GM21717 (cell line): ENCODE measurements at regions not wholly inside any gene's neighbourhood (a gene's known extent, or its start where the extent isn't known, plus 50 kb on each side); places are given as distances from the start of the nearest gene placed in this dataset.
"Not testable (repeated sequence)": the region's sequence is repeated elsewhere in the genome, so short reads cannot be mapped to it uniquely, and the experiment has no call there.

Experiments used
- ATAC-seq: cut with Tn5 transposase; IDR thresholded peaks from one replicate; pipeline ENCODE4 v1.9.1; 2021; ENCODE audit warnings: mild to moderate bottlenecking, moderate library complexity; ENCODE audit not compliant: unreplicated experiment

DNA sequence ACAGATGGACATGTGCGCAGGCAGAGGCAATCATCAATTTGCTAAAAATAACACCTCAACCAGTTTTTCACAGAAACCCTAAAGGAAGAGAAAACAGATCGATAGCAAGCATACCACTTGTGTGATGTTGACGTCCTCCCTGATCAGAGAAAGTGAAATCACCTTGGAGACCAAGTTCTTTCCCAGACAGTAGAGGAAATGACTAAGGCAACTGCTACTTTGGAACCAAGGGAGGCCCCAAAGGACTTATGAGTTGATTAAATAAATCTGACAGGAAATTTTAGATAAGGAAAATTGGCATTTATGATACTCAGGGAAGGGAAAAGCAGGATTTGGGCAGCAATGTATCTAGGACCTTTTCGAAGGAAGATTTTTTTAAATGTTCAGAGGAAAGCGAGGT lies 267.1 kb upstream of the ASIC2 start:
- no peak for ATAC-seq

DNA sequence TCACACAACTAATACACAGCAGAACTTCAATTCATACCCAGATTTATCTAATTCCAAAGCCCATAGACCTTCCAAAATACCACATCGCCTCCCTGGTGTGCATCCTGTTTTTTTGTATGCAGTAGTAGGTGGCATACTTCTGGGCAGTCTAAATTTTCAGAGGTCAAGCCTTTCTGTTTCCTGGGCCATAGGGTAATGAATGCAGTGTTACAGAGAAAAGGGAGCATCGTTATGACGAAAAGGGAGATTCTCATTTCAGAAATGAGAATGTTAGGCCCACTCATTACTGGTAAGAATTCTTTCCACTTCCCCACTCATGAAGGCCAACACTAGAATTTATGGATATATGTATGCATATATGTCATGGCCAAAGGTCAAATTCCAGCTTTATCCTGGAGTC lies 267.8 kb upstream of the ASIC2 start:
- no peak for ATAC-seq

DNA sequence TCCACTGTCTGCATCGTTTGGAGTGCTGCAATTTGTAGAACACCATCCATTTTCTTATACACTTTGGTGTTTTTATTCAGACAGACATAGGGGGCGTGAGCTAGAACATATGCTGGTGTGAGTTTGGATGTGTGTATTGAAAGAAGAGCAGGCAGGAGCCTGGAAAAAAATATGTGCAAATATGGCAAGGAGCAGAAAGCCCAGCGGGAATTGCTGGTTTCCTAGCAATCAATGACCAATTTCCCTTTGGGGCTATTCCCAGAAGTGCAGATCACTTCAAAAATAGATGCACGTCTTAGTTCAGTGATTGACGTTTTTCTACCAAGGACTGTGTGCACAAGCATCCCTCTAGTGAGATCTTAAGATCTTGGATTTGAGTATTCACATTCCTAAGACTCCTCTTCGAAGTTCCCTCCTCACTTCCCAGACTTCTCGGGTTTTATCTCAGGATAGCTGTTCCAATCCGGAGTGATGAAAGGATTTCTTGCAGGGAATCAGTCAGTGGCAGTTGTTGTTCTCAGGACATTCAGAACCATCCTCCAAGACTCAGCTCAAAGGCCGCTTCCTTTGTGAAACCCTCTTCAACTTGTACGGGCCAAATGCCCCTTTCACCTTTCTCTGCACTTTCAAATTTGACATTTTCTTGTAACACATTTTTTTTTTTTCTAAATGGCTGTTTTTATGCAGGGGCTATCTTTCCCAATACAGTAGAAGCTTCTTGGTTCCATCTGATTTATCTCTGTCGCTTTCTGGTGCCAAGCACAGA lies 268.7 kb upstream of the ASIC2 start:
- ATAC-seq = no peak

DNA sequence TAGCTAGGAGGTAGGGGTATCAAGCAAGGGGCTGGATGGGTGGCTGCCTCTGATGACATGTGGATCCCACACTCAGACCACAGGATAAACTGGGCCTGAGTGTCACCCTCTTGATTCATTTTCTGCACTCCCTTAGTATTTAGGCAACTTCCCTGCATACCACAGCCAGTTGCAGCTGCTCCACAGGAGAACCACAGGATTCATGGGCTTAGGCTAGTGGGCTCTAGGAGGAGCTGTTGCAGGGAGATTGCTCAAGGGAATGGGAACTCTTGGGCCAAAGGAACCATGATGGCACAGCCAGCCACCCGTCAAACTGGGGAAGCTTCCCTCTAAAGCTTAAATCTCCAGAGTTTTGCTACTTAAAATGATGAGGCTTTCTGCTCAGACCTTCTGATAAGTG lies 269.7 kb upstream of the ASIC2 start:
- ATAC-seq = no peak

DNA sequence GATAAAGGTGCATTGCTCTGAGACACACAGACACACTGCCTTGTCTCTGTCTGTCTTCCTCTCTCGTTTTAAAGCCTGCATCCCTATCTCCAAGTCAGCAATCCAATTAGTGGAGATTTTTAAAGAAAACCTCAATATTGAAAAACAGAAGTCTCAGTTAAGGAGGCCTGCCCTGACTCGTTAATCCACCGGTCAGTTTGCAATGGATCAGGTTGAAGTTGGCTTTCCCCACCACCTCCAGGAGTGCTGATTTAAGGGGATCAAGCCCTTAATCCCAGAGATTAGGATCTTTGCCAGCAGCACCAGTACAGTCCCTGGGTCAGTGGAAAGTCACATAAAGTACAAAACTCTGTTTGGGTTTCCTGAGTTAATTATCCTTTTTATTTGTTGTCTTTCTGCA lies 271.1 kb upstream of the ASIC2 start:
- no peak for ATAC-seq

DNA sequence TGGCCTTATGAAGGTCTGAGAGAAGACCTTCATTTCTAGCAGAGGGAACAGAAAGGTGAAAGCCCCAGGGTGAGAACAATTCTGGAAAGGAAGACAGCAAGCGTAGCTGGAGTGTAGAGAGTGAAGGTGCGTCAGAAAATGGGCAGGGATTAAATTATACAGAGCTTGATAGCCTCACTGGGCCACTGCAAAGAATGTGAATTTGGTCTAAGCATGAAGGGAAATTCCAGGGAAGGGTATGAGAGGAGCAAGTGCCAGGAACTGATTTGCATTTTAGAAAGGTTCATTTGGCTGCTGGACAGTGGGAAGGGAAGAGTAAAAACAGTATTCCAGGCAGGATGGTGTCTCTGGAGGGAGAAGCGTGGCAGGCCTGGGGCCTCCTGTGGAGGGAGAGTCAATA lies 274.1 kb upstream of the ASIC2 start:
- ATAC-seq = no peak

DNA sequence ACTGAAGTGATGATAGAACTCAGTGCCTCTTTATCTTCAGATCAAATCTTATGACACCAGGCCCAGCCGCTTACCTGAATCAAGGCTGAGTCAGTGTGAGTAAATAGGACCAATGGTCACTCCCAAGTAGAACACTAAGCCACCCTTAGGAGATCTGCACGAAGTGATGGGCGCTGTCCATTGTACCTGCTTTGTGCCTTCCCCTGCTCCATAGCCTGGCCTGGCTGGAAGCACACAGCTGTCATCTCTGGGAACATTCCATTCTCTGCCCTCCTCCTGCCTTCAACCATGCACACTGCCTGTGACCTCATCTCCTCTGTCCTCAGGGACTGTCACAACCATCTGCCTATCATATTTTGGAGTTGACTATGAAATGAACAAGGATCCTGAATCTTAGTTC lies 279.5 kb upstream of the ASIC2 start:
- ATAC-seq = no peak

DNA sequence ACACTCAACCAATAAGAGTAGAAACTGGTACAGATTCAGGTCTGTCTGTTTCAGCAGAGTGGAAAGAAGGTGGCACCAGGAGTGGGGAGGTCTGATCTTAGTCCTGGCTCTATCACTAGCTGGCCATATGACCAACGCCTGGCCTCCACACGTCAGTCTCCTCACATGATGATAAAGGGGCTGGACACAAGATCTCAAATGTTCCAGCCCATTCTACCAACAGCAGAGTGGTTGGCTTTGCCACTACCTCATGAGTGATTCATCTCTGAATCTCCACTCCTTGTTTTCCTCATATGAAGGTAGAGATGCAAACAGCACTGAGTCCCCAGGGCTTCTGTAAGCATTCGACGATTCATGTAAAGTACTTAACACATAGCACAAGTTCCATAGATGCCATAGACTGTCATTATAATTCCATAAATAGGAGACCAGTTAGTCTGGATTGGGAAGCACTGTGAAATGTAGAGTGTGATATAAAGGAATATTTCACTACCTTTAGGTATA lies 281.9 kb upstream of the ASIC2 start:
- ATAC-seq = no peak

DNA sequence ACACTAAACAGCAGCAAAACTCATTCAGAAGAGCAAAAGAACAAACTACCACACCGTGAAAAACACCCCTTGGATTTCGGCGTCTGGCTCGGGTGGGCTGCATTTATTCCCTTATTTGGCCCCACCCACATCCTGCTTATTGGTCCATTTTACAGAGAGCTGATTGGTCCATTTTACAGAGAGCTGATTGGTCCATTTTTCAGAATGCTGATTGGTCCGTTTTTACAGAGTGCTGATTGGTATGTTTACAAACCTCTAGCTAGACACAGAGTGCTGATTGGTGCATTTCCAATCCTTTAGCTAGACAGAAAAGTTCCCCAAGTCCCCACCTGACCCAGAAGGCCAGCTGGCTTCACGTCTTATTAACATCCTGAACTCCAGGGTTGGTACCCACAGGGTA lies 286.6 kb upstream of the ASIC2 start:
- ATAC-seq = not testable (repeated sequence)

DNA sequence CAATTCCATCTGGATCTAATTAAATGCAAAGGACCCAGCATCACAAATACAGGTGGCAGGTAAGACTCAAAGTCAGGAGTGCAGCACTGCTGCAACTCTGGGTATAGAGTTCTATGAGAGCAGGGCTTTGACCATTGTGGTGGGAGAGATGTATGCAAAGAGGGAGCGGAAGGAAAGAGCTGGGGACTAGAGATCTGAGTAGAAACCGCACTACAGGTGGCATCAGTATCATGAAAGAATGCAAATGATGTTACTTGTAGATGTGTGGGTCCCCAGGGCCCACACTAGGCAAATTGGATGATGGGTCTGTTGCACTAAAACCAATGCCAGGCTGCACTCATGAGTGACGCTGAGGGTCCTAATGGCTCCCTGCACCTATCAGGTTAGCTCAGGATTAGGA lies 287.1 kb upstream of the ASIC2 start:
- ATAC-seq = no peak

DNA sequence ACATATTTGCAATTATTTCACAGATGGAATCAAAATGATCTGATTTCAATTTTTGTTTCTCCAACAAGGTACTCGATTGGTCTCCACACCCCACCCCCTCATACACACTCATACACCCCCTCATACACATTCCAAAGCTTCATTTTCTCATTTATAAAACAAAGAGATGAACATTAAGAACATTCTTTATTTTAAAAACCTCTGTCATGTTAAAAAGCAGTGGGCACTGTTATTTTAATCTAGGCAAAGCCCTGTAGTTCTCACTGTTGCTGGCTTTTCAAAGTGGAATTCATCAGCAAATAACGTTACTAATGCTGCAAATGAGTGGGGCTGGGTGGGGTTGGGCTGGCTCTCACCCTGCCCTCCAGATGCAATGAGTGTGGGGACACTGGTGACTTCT lies 289.6 kb upstream of the ASIC2 start:
- ATAC-seq = no peak

DNA sequence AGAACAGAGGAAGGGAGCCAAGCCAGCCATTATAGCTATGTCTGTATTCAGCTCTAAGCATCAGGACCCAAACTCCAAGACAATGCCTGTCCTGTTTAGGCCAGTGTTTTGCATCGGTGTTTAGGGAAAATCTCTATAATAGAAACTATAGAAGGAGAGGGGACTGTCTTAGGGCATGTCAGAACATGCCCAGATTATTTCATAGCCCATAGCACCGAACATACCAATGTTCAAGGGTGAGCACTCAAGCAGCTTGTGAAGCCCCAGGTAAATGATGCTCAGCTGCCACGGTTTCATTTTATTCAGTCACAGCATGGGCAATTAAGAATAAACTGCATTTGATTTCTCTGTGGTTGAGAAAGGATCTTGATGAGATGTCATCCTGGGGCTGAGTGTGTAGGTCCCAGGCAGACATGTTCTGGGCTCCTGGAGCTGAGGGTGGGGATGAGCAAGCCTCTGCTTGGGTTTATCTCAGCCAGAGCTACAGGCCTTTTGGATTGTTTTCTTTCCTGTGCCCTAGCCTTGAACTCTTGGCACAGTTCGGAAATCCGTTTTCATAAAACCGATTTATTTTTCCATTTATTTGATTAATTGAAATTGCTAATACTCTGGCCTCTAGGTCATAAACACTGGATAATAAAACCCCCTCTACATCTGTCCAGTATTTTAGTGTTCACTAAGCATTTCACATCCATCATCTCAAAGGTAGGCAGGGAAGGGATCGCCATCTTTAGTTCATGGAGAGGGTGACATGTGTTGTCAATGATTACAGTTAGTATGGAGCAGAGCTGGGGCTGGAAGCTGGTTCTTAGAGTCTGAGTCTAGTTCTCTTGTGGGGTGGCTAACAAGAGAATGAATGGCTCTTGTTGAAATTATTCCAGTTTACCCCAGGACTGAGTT lies 290.7 kb upstream of the ASIC2 start:
- no peak for ATAC-seq

DNA sequence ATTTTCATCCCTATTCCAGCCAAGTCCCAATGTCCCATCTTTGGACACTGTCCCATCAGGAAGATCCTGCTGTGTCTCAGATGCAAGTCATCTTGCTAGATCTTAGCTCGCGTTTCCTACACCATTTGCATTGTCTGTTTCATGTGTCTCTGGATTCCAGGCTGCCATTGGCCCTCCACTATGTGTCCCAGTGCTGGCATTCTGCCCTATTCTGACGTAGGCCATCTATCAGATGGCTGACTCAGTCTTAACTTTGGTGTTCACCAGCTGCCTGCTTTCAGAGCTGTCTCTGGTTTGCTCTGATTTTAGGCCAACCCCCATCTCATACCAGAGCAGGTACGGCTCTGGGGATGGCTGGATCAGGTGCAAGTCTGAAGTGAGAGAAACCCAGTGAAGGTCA lies 300.9 kb upstream of the ASIC2 start:
- no peak for ATAC-seq

DNA sequence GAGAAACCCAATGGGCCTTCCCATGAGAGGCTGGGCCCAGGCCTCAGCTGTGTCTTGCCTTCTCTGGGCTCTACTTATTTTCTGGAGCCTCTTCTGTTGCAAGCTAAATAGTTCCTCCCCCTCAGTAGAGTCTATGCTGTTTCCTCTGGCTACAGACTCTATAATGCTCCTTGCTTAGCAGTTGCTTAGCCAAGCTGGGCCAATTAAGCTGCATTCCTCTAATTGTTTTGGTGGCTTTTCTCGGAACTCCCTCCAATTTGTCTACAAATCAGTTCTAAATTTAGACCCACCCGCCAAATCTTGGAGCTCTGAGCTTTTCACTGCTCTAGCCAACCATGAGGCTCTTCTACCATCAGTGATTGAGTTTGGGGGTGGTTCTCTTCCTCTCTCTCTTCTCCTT lies 302.7 kb upstream of the ASIC2 start:
- no peak for ATAC-seq

DNA sequence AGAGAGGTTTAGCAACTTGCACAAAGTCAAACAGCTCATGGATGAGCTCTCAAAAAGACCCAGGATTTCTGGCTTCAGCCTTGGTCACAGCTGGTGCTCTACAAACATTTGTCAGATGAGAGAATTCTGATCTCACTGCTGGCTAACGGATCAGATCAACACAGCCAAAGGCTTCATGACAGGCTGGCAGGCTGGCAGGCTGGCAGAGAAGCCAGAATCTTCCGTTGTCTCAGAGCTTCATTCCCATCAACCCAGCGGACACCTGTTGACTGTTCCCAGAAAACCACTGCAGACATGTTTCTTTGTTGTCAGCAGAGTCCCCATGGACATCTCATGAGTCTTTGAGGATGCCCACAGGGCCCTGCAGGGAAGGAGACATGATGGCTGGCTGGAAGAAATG lies 303.8 kb upstream of the ASIC2 start:
- ATAC-seq = no peak

DNA sequence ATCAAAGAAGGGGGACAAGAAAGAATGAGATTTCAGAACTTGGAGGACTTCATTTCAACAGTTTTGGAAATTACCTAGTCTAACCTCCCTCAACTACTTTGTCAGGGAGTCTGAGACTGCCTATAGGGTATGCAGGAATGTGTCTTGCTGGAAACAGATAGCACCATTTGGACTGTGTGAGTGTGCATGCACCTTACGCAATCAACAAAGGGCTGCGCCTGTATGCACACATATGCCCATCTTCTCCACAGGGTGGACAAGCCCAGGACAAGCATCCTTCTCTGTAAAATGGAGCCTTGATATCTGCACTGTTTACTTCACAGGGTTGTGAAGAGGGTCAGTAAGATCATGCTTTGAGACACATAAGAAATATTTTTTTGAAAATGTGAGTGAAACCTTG lies 305.7 kb upstream of the ASIC2 start:
- ATAC-seq = no peak

DNA sequence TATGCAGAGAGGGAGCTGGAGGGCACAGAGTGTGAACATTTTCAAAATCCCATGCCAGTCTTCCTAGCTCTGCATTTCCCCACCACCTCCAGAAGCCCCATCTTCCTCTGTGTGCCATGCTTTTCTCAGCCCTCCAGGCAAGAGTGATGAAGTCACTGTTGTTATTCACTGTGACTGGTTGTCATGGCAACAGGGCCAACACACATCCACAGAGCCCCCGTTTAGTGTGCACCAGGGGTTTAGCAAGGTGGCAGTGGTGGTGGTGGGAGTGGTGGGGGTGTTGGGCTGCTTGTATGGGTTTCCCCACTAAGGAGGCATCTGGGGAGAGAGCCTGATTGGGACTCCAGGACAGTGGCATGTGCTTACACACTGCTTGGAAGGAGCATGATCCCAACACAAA lies 309.9 kb upstream of the ASIC2 start:
- no peak for ATAC-seq

DNA sequence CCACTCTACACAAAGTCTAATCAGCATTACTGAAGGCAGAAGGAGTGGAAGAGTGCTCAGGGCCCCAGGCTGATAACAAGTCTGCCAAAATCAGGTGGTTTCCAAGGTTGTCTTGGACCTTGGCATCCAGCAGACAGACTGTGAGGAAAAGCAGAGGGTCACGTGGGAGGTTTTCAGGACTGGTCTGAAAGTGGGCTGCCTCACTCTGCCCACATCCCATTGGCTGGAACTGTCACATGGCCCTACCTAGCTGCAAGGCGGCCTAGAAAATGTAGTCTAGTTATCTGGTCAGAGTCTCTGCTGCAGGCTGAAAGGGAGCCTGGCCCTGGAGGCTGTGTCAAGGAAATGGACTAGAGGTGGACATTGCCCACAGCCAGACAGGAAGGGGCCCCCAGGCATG lies 310.7 kb upstream of the ASIC2 start:
- ATAC-seq = no peak

DNA sequence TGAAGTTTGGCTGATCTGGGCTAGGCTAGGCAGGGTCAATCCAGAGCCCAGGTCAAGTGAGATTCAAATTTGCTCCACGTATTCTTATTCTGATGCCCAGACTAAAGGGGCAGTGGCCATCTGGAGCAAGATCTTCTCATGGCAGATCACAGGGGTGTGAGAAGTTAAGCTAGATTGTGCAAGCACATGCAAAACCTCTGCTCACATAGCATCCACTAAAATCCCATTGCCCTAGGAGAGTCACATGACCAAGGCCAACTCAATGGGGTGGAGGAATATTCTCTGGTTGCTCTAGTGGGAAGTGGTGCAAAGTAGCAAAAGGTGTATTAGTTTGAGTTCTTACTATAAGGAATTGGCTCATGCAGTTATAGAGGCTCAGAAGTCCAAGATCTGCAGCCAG lies 318.4 kb upstream of the ASIC2 start:
- no peak for ATAC-seq

DNA sequence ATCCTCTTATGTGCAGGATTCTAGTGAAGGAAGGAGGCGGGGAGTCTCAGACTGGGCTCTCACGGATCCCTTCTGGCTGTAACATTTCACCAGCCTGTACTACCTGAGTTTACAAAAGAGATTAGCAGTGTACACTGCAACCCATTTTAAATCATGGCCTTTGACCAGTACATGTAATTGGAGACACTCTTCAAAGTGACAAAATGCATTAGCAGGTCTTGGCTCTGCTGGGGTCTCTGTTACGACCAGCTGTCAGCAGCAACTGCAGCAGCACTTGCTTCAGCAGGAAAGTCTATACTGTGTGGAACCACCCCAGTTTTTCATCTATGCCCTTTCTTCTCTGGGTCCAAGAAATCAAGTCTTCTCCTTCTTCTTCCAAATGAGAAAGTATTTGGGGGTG lies 322.8 kb upstream of the ASIC2 start:
- ATAC-seq = no peak

DNA sequence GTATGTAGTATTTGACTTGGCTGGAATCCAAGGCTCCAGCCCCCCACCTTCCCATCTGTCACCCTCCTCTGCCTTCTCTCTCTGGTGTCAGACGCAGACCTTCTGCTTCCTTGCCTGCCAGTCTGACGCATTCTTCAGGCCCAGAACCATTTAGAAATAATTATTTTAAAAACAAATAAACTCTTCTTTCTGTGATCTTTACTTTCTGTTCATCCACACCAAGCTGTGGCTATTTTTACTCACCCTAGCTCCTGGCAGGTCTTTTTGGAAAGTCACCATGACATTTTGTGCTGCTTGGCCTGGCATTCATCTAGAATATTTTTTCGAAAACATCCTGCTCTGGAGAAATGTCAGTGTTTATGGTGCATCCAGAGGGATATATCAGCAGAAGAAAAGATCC lies 330.7 kb upstream of the ASIC2 start:
- no peak for ATAC-seq
